ENCODE measurements at regions not wholly inside any gene's neighbourhood (a gene's known extent, or its start where the extent isn't known, plus 50 kb on each side); places are given as distances from the start of the nearest gene placed in this dataset.

- TF ChIP-seq SUZ12 (IDR thresholded peaks at IDR 0.05; ENCODE audit: extremely low read depth, insufficient read depth, insufficient read length), result no peak
- no peak for TF ChIP-seq YY1 (IDR thresholded peaks at IDR 0.05; ENCODE audit: insufficient read depth, insufficient read length)
- TF ChIP-seq ZNF274 (IDR thresholded peaks at IDR 0.05; ENCODE audit: low read depth, low read length), result no peak
Observed at GRCh38 chr2:187775651-187776050, 221.4 kb upstream of the TFPI start.
